Skeletal muscle cell (primary cell): ENCODE measurements at regions not wholly inside any gene's neighbourhood (a gene's known extent, or its start where the extent isn't known, plus 50 kb on each side); places are given as distances from the start of the nearest gene placed in this dataset.
"Not testable (repeated sequence)": the region's sequence is repeated elsewhere in the genome, so short reads cannot be mapped to it uniquely, and the experiment has no call there.

ENCODE experiments used
- DNase-seq: peaks from one replicate; pipeline ENCODE4 v3.0.0-alpha.2; 2010; ENCODE audit warnings: low read depth
- H3K4me3 ChIP-seq: 2 replicates; pipeline ENCODE4 v1.5.1; 2011; ENCODE audit warnings: low read depth, mild to moderate bottlenecking, control low read depth, low read length, moderate library complexity

DNA sequence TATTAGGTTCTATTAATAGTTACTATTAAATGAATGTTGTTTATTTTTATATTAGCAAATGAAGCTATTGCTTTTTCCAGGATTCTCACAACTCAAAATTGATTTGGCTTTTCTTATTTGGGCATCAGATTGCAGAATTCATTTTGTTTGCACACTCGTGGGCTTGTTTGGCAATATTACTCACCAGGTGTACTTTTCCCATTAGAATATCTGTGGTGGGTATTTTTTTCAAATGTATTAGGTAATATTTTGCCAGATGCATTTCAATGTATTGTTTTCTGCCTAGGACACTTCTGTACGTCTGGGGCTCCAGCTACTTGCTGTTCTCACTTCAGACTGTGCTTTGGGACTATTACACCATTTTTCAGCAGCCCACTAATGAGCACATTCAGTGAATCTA is 108.0 kb upstream of the GHR start:
- DNase-seq = no peak
- H3K4me3 ChIP-seq = no peak overlapping the region

- H3K4me3 ChIP-seq = no peak overlapping the region
- no peak for DNase-seq
Observed at GRCh38 chr5:42317575-42317974, 105.7 kb upstream of the GHR start.

GRCh38 chr5:42319546-42319945 is 103.7 kb upstream of the GHR start:
- not testable (repeated sequence) for DNase-seq, H3K4me3 ChIP-seq

GRCh38 chr5:42321785-42322184 is 101.5 kb upstream of the GHR start:
- no peak for DNase-seq
- no peak overlapping the region for H3K4me3 ChIP-seq

DNA sequence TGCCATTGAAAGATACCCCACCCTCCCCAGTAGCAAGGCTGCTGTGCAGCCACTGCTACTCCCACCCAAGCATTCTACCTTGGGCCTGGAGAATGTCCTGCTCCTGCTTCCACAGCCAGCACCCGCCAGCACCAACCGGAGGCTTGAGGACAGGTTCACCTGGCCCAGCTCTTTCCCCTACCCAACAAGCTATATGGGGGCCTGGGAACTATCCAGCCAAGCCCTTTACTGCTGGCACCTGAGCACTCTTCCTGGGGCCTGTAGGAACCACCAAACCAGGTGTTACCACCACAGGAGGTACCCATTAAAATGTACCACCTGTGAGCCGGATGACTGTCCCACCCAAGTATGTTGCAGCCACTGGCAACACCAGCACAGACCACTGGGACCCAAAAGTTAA is 86.1 kb upstream of the GHR start:
- no peak for DNase-seq
- H3K4me3 ChIP-seq = no peak overlapping the region

DNA sequence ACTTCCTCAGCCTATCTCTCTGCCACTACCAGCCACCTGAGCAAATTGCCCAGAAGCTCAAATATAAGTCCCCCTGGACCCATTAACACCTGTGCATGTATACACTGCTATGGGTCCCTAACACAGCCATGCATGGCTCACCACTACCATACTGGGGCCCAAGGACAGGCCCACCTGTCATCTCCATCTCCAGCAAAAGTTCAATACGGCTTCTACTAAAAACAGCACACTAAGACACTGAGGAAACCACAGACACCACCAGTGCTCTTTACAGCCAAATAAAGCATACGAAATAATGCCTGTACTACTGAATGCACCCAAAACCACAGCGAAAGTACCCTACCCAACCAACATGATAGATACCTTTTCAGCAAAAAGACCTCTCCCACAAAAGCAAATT is 85.6 kb upstream of the GHR start:
- no peak for DNase-seq
- no peak overlapping the region for H3K4me3 ChIP-seq

DNA sequence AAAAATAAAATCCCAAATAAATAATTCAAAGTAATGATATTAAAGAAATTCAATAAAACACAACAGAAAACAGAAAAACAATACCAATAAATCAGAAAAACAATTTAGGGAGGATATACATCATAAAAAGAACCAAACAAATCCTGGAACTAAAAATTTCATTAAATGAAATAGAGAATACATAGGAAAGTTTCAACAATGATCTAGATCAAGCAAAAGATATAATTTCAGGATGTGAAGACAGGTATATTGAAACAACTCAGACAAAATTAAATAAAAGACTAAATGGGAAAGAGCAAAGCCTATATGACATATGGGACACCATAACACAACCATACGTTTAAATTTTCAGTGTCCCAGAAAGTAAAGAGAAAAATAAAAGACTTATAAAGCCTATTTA is 85.1 kb upstream of the GHR start:
- no peak overlapping the region for H3K4me3 ChIP-seq
- DNase-seq = no peak

DNA sequence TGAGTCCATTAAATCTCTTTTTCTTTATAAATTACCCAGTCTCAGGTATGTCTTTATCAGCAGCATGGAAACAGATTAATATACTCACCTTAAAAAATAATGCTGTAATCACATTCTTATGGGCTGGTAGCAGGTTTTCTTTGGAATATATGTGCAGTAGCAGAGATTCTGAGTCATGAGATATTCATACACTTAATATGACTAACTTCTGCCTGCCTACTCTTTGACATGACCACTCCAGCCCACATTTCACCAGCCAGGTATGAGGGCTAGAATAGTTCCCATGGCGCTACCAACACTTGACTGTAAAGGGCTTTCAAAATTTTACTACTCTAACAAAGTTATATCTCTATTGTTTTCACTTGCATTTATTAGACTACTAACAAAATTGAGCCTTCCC is 74.1 kb upstream of the GHR start:
- no peak overlapping the region for H3K4me3 ChIP-seq
- DNase-seq = no peak

GRCh38 chr5:42351956-42352355 is 71.3 kb upstream of the GHR start:
- no peak overlapping the region for H3K4me3 ChIP-seq
- no peak for DNase-seq

GRCh38 chr5:42360056-42360455 is 63.2 kb upstream of the GHR start:
- peak; percentile 68 for DNase-seq
- H3K4me3 ChIP-seq = no peak overlapping the region

DNA sequence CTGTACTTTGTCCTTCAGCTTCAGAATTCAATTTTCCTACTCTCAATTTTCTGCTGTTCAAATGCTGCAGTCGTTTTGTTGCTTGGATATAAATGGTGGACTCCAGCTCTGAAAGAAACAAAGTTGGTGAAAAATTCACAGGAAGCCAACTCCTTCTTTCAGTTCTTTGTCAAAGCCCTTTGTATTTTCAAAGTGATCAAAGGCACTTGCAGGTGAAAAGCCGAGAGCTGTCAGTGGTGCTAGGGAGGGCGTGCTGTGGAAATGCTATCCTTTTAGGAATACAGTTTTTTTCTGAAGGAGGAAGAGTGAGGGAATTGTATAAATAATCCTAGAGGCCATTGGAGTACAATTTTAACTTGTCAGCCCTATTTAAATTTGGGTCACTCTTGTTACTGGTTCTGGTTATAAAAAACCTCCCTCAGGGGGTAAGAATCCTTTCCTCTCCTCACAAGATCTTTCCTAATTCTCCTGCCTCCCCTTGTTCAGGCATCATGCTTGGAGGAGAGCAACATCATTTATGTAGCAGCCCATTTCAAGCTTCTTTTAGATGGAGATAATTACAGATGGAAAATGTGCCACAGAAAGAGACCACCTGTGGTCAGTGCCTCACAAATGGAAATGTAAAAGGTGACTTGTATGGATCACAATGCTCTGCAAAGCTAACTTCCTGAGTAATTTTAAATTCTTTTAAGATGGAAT is 62.5 kb upstream of the GHR start:
- no peak for DNase-seq
- no peak overlapping the region for H3K4me3 ChIP-seq

- DNase-seq = no peak
- H3K4me3 ChIP-seq = no peak overlapping the region
Observed at GRCh38 chr5:42361315-42361688, 61.9 kb upstream of the GHR start.

DNA sequence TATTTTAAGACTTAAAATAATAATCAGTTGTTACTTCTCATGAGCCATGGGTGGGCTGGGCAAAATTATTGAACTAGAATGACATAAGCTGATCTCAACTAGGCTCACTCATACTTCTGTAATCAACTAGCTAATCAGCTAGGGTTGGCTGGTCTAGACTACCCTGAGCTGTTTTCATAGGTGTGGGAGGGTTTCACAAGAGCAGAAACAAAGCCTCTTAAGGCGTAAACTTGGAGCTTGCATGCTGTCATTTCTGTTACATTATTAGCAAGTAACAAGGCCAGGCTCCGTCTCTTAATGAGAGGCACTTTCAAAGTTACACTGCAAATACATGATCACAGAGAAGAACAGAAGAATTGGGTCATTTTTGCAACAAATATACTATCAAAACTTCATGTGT is 57.2 kb upstream of the GHR start:
- DNase-seq = no peak
- no peak overlapping the region for H3K4me3 ChIP-seq
